Endothelial cell of umbilical vein (primary cell): ENCODE measurements at regions not wholly inside any gene's neighbourhood (a gene's known extent, or its start where the extent isn't known, plus 50 kb on each side); places are given as distances from the start of the nearest gene placed in this dataset.

ENCODE experiments used
- BruUV-seq: library from RNA; stranded (reverse); fragments of 400-500 nt; replicated peaks from 2 replicates; lab custom pipeline; 2021; lab: Mats Ljungman, UMichigan
- CTCF ChIA-PET: fragments of 300-600, 350-600 bp; sonication (Branson Sonifier 250); formaldehyde crosslinking; loops from one replicate; lab custom pipeline; 2021; ENCODE audit warnings: antibody characterized with exemption, inconsistent platforms; lab: Charles Lee
- POLR2A ChIA-PET: fragments of 300-600, 350-600 bp; sonication (Branson Sonifier 250); formaldehyde crosslinking; loops from one replicate; lab custom pipeline; 2021; ENCODE audit warnings: antibody characterized with exemption, inconsistent platforms; lab: Charles Lee
- DNase-seq: peaks from one replicate; pipeline ENCODE4 v3.0.0-alpha.2; 2011; ENCODE audit warnings: low read depth, low spot score
- FAIRE-seq: peaks from 2 replicates; lab custom pipeline; 2011; peaks lifted over from hg19 to GRCh38; lab: Jason Lieb, UNC
- H2AFZ ChIP-seq: 2 replicates; pipeline ENCODE4 v1.6.0; 2012; ENCODE audit warnings: low read depth, low read length, control low read depth, inconsistent platforms
- H3K27ac ChIP-seq: 2 replicates; pipeline ENCODE4 v1.5.1; 2011; ENCODE audit warnings: low read depth, mild to moderate bottlenecking, control low read depth, low read length, moderate library complexity; ENCODE audit not compliant: insufficient read depth
- H3K27me3 ChIP-seq, 2 experiments: 2 replicates each; pipeline versions ENCODE4 v1.6.0 to v1.6.1; 2011; ENCODE audit warnings: low read length in 2 of 2, mixed read lengths in 1 of 2; ENCODE audit not compliant: control insufficient read depth in 2 of 2, insufficient read depth in 2 of 2
- H3K36me3 ChIP-seq, 2 experiments: 2 replicates in 1 of 2; 3 replicates in 1 of 2; pipeline ENCODE4 v1.5.1; 2011; ENCODE audit warnings: low read length in 2 of 2, mild to moderate bottlenecking in 1 of 2, moderate library complexity in 1 of 2; ENCODE audit not compliant: control insufficient read depth in 2 of 2, insufficient read depth in 2 of 2; ENCODE audit errors: extremely low read depth in 1 of 2
- H3K4me1 ChIP-seq: 3 replicates; pipeline ENCODE4 v1.5.1; 2011; ENCODE audit warnings: mild to moderate bottlenecking, low read length; ENCODE audit not compliant: control insufficient read depth, insufficient read depth; ENCODE audit errors: extremely low read depth
- H3K4me2 ChIP-seq: 2 replicates; pipeline ENCODE4 v1.6.1; 2011; ENCODE audit warnings: low read length, control low read depth, mixed read lengths; ENCODE audit not compliant: insufficient read depth
- H3K4me3 ChIP-seq, 3 experiments: fragments of 200-600 bp in 1 of 3; sonication (generic), shearing (Covaris generic) in 1 of 3; replicated peaks in 1 of 3; 2 replicates each; pipeline ENCODE4 v1.5.1; 2011 to 2016; ENCODE audit warnings: control low read depth in 3 of 3, low read length in 3 of 3, mild to moderate bottlenecking in 2 of 3, inconsistent platforms in 1 of 3, low read depth in 1 of 3, moderate library complexity in 1 of 3; ENCODE audit not compliant: insufficient read depth in 1 of 3
- H3K79me2 ChIP-seq: 2 replicates; pipeline ENCODE4 v1.6.0; 2012; ENCODE audit warnings: low read length, inconsistent platforms; ENCODE audit not compliant: control insufficient read depth, insufficient read depth
- H3K9ac ChIP-seq: replicated peaks from 2 replicates; pipeline ENCODE3; 2011; ENCODE audit warnings: low read length, control low read depth; ENCODE audit not compliant: insufficient read depth; ENCODE audit errors: extremely low read depth
- H3K9me1 ChIP-seq: replicated peaks from 3 replicates; pipeline ENCODE4 v1.6.0; 2011; ENCODE audit warnings: mild to moderate bottlenecking, low read length; ENCODE audit not compliant: control insufficient read depth, insufficient read depth; ENCODE audit errors: extremely low read depth
- H3K9me3 ChIP-seq: replicated peaks from 2 replicates; pipeline ENCODE4 v1.5.1; 2012; ENCODE audit warnings: low read length, inconsistent platforms; ENCODE audit not compliant: control insufficient read depth, insufficient read depth
- H4K20me1 ChIP-seq: replicated peaks from 2 replicates; pipeline ENCODE3; 2011; ENCODE audit warnings: mild to moderate bottlenecking, low read length; ENCODE audit not compliant: control insufficient read depth, insufficient read depth; ENCODE audit errors: extremely low read depth
- EZH2 ChIP-seq: IDR thresholded peaks from 2 replicates; pipeline ENCODE4 v1.6.1; 2012; ENCODE audit warnings: borderline replicate concordance, low read depth, mild to moderate bottlenecking, moderate library complexity, low read length, inconsistent platforms; ENCODE audit not compliant: severe bottlenecking
- FOS ChIP-seq: IDR thresholded peaks from 2 replicates; pipeline ENCODE4 v1.6.1; 2011; ENCODE audit warnings: mild to moderate bottlenecking, low read length, moderate library complexity, borderline replicate concordance; ENCODE audit not compliant: insufficient read depth
- GATA2 ChIP-seq: IDR thresholded peaks from 2 replicates; pipeline ENCODE4 v1.7.0; 2011; ENCODE audit warnings: low read depth, mild to moderate bottlenecking, moderate library complexity, mixed read lengths, low read length; ENCODE audit not compliant: insufficient read length, insufficient read depth
- JUN ChIP-seq: IDR thresholded peaks from 2 replicates; pipeline ENCODE4 v1.6.1; 2011; ENCODE audit warnings: borderline replicate concordance, low read depth; ENCODE audit not compliant: insufficient read length, insufficient read depth
- MAX ChIP-seq: IDR thresholded peaks from 2 replicates; pipeline ENCODE4 v1.6.1; 2011; ENCODE audit not compliant: insufficient read depth, insufficient read length
- MYC ChIP-seq: IDR thresholded peaks from one replicate; pipeline ENCODE4 v1.6.1; 2011; ENCODE audit warnings: mild to moderate bottlenecking, low read depth, low read length
- POLR2A ChIP-seq: IDR thresholded peaks from 2 replicates; pipeline ENCODE4 v1.6.1; 2012; ENCODE audit warnings: low read depth, mild to moderate bottlenecking, control low read depth, low read length
- POLR2AphosphoS5 ChIP-seq: IDR thresholded peaks from 2 replicates; pipeline ENCODE4 v1.6.1; 2012; ENCODE audit warnings: low read depth, mild to moderate bottlenecking, control low read depth, low read length, moderate library complexity; ENCODE audit not compliant: insufficient read depth
- dilution Hi-C: fragments of 300-500 bp; cut with MboI; formaldehyde crosslinking; loops from one replicate; pipeline ENCODE4 v1.15.0; 2019; ENCODE audit warnings: low sequenced_read_pairs; ENCODE audit not compliant: extremely low pct_ligation_motif_present
- intact Hi-C: fragments of 100-400 bp; cut with micrococcal nuclease; formaldehyde crosslinking; loops from one replicate; pipeline ENCODE4 v1.10.0; 2022
- TF ChIP-seq, protein P1 (sequence below), 2 donors: IDR thresholded peaks; 1 replicate in 1 of 2; 2 replicates in 1 of 2; pipeline ENCODE4 v1.5.1; 2011; ENCODE audit warnings: low read length in 2 of 2, mild to moderate bottlenecking in 2 of 2, moderate library complexity in 2 of 2, control low read depth in 1 of 2, inconsistent platforms in 1 of 2, low read depth in 1 of 2; ENCODE audit not compliant: insufficient read depth in 1 of 2; ENCODE audit errors: extremely low read depth in 1 of 2

DNA sequence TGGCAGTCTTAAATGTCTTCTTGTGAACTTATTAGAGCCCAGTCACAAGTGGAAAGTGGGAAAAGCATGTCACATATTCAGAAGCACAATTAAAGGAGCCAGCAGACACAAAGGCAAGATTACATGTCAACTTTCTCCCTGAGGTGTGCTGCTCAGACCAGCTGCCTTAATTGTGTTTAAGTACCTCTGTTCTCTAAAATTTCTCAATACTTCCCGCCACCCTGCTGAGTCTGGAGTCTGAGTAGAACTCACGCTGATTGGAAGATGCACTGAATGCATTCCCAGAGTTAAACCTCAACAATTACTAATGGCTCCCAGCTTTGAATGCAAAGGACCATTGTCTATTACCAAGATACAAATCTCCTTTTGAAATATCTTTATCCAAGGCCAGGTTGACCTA is 166.4 kb upstream of the COBL start:
- ChIA-PET POLR2A (no interaction called here), CTCF (no interaction called here)
- intact Hi-C loops (no loop called here), dilution Hi-C loops (no loop called here)
- no peak for DNase-seq
- no peak overlapping the region for H3K9ac ChIP-seq
- FAIRE-seq = no peak
- H3K4me2 ChIP-seq = no peak overlapping the region
- H3K27me3 ChIP-seq = no peaks in the 10 kb centered on the region
- H3K4me1 ChIP-seq = no peaks in the 10 kb centered on the region
- no peaks in the 10 kb centered on the region for H4K20me1 ChIP-seq
- no peaks in the 10 kb centered on the region for H3K9me1 ChIP-seq
- H2AFZ ChIP-seq = no peak overlapping the region
- H3K79me2 ChIP-seq = no peaks in the 10 kb centered on the region
- no peaks in the 10 kb centered on the region for H3K36me3 ChIP-seq
- no TSS peak for BruUV-seq
- H3K27ac ChIP-seq = no peak overlapping the region
- no peak overlapping the region for H3K4me3 ChIP-seq
- peaks cover 2% of the 10 kb centered on the region for H3K9me3 ChIP-seq
- no peak for TF ChIP-seq JUN
- no peak for TF ChIP-seq GATA2
- TF ChIP-seq FOS = no peak
- no peak for TF ChIP-seq MAX
- no peak for TF ChIP-seq MYC
- no peak for TF ChIP-seq EZH2
- TF ChIP-seq, protein P1, sequence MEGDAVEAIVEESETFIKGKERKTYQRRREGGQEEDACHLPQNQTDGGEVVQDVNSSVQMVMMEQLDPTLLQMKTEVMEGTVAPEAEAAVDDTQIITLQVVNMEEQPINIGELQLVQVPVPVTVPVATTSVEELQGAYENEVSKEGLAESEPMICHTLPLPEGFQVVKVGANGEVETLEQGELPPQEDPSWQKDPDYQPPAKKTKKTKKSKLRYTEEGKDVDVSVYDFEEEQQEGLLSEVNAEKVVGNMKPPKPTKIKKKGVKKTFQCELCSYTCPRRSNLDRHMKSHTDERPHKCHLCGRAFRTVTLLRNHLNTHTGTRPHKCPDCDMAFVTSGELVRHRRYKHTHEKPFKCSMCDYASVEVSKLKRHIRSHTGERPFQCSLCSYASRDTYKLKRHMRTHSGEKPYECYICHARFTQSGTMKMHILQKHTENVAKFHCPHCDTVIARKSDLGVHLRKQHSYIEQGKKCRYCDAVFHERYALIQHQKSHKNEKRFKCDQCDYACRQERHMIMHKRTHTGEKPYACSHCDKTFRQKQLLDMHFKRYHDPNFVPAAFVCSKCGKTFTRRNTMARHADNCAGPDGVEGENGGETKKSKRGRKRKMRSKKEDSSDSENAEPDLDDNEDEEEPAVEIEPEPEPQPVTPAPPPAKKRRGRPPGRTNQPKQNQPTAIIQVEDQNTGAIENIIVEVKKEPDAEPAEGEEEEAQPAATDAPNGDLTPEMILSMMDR (IDR thresholded peaks at IDR 0.05; ENCODE audit: extremely low read depth in 1 of 2, insufficient read depth in 1 of 2, low read depth in 1 of 2, low read length in 2 of 2) = no peak
- no peak for TF ChIP-seq POLR2A
- no peak for TF ChIP-seq POLR2AphosphoS5
